HEK293 (cell line): ENCODE measurements at regions not wholly inside any gene's neighbourhood (a gene's known extent, or its start where the extent isn't known, plus 50 kb on each side); places are given as distances from the start of the nearest gene placed in this dataset.

Experiments used
- CTCF ChIA-PET: fragments of 350-600 bp; formaldehyde crosslinking; extraction: SDS; loops from one replicate; lab custom pipeline; 2021; ENCODE audit warnings: antibody characterized with exemption; lab: Yijun Ruan, JAX
- POLR2A ChIA-PET: fragments of 300-600 bp; formaldehyde crosslinking; extraction: SDS; loops from one replicate; lab custom pipeline; 2020; ENCODE audit warnings: antibody characterized with exemption, inconsistent platforms; lab: Yijun Ruan, JAX
- H3K27ac ChIP-seq: fragments of 200-500 bp; sonication (Bioruptor generic); 2 replicates; pipeline ENCODE4 v1.5.1; 2014; ENCODE audit warnings: low read depth, low read length, control low read depth, inconsistent platforms; ENCODE audit errors: extremely low read depth
- H3K36me3 ChIP-seq, 2 experiments: fragments of 200-500 bp in 1 of 2; sonication (Bioruptor generic) in 1 of 2; 1 replicate in 1 of 2; 2 replicates in 1 of 2; pipeline ENCODE4 v1.5.1; 2014 to 2017; ENCODE audit warnings: inconsistent platforms in 2 of 2, low read length in 2 of 2; ENCODE audit not compliant: control insufficient read depth in 2 of 2, insufficient read depth in 1 of 2
- H3K4me1 ChIP-seq: fragments of 200-500 bp; sonication (Bioruptor generic); 2 replicates; pipeline ENCODE4 v1.5.1; 2014; ENCODE audit warnings: mild to moderate bottlenecking, low read length, inconsistent platforms; ENCODE audit not compliant: control insufficient read depth, insufficient read depth
- H3K4me3 ChIP-seq: 2 replicates; pipeline ENCODE4 v1.5.1; 2011; ENCODE audit warnings: low read depth, mild to moderate bottlenecking, control low read depth, low read length, moderate library complexity
- H3K9me3 ChIP-seq: fragments of 200-500 bp; sonication (Bioruptor generic); 2 replicates; pipeline ENCODE4 v1.5.1; 2014; ENCODE audit warnings: low read depth, low read length, inconsistent platforms; ENCODE audit not compliant: control insufficient read depth, insufficient read depth
- GLI4 ChIP-seq: fragments of 450-650 bp; formaldehyde crosslinking; IDR thresholded peaks from 2 replicates; pipeline ENCODE4 v1.5.1; 2016; ENCODE audit warnings: missing biosample characterization, missing genetic modification characterization
- KLF8 ChIP-seq: fragments of 450-650 bp; formaldehyde crosslinking; IDR thresholded peaks from 2 replicates; pipeline ENCODE4 v1.5.1; 2016; ENCODE audit warnings: missing biosample characterization, missing genetic modification characterization
- TCF7L2 ChIP-seq: IDR thresholded peaks from 2 replicates; pipeline ENCODE4 v1.6.1; 2011; ENCODE audit warnings: low read depth, mild to moderate bottlenecking, inconsistent platforms, low read length, moderate library complexity, borderline replicate concordance
- ZBTB20 ChIP-seq: fragments of 450-650 bp; formaldehyde crosslinking; IDR thresholded peaks from 2 replicates; pipeline ENCODE4 v1.5.1; 2016; ENCODE audit warnings: missing biosample characterization, missing genetic modification characterization
- ZEB2 ChIP-seq: fragments of 450-650 bp; formaldehyde crosslinking; IDR thresholded peaks from 2 replicates; pipeline ENCODE4 v1.5.1; 2016; ENCODE audit warnings: missing biosample characterization, missing genetic modification characterization
- ZNF174 ChIP-seq: fragments of 450-650 bp; formaldehyde crosslinking; IDR thresholded peaks from 2 replicates; pipeline ENCODE4 v1.5.0; 2017; ENCODE audit warnings: missing biosample characterization, mild to moderate bottlenecking, missing genetic modification characterization
- ZNF214 ChIP-seq: fragments of 450-650 bp; formaldehyde crosslinking; IDR thresholded peaks from 2 replicates; pipeline ENCODE4 v1.5.1; 2017; ENCODE audit warnings: missing biosample characterization, mild to moderate bottlenecking, missing genetic modification characterization, borderline replicate concordance
- ZNF426 ChIP-seq: fragments of 450-650 bp; formaldehyde crosslinking; IDR thresholded peaks from 2 replicates; pipeline ENCODE4 v1.5.1; 2017; ENCODE audit warnings: missing biosample characterization, missing genetic modification characterization, mild to moderate bottlenecking, inconsistent platforms, moderate library complexity
- ZNF610 ChIP-seq: fragments of 450-650 bp; formaldehyde crosslinking; IDR thresholded peaks from 2 replicates; pipeline ENCODE4 v1.5.1; 2016; ENCODE audit warnings: missing biosample characterization, missing genetic modification characterization, borderline replicate concordance
- ZNF747 ChIP-seq: fragments of 450-650 bp; formaldehyde crosslinking; IDR thresholded peaks from 2 replicates; pipeline ENCODE4 v1.5.1; 2016; ENCODE audit warnings: missing biosample characterization, missing genetic modification characterization
- ZNF785 ChIP-seq: fragments of 450-650 bp; formaldehyde crosslinking; IDR thresholded peaks from 2 replicates; pipeline ENCODE4 v1.5.1; 2016; ENCODE audit warnings: missing biosample characterization, missing genetic modification characterization
- TF ChIP-seq, protein P1 (sequence below): fragments of 450-650 bp; formaldehyde crosslinking; IDR thresholded peaks from 2 replicates; pipeline ENCODE4 v1.5.1; 2016; ENCODE audit warnings: missing biosample characterization, missing genetic modification characterization
- TF ChIP-seq, protein P2 (sequence below): fragments of 450-650 bp; formaldehyde crosslinking; IDR thresholded peaks from 2 replicates; pipeline ENCODE4 v1.5.1; 2016; ENCODE audit warnings: missing biosample characterization, missing genetic modification characterization
- TF ChIP-seq, protein P3 (sequence below): fragments of 450-650 bp; formaldehyde crosslinking; IDR thresholded peaks from 2 replicates; pipeline ENCODE4 v1.5.0; 2017; ENCODE audit warnings: missing biosample characterization, missing genetic modification characterization, borderline replicate concordance
- TF ChIP-seq, protein P4 (sequence below): fragments of 450-650 bp; formaldehyde crosslinking; IDR thresholded peaks from 2 replicates; pipeline ENCODE4 v1.5.1; 2016; ENCODE audit warnings: missing biosample characterization, missing genetic modification characterization

DNA sequence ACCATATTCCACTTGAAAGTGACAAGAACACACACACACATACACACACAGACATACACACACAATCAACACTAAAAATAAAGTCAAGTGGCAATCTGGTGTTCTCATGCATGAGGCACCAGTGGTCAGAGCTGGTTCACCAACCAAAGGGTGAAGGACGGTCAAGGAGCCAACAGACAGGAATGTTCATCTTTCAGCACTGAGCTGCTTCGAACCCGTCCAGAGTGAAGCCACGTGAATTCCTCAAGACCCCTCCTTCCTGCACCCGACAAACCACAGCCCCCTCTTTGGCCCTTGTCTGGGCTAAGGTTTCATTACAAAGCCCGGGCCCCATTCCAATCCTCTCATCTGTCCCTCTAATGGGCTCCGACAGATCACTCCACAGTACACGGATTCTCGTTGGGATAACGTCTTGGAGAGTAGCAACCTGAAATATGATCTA lies 84.5 kb upstream of the SMIM23 start:
- Histone ChIP-seq H3K27ac (no peak overlapping the region), H3K36me3 (no peaks in the 10 kb centered on the region), H3K4me1 (no peaks in the 10 kb centered on the region), H3K4me3 (no peak overlapping the region), H3K9me3 (no peaks in the 10 kb centered on the region)
- ChIA-PET CTCF (no interaction called here), POLR2A (no interaction called here)
- TF ChIP-seq ZNF610 (tag by site-specific recombination) (no peak), ZNF785 (no peak), ZNF174 (tag by site-specific recombination) (no peak), ZNF214 (tag by site-specific recombination) (no peak)
- TF ChIP-seq, protein P1, sequence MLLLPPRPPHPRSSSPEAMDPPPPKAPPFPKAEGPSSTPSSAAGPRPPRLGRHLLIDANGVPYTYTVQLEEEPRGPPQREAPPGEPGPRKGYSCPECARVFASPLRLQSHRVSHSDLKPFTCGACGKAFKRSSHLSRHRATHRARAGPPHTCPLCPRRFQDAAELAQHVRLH (tag by site-specific recombination): no peak

DNA sequence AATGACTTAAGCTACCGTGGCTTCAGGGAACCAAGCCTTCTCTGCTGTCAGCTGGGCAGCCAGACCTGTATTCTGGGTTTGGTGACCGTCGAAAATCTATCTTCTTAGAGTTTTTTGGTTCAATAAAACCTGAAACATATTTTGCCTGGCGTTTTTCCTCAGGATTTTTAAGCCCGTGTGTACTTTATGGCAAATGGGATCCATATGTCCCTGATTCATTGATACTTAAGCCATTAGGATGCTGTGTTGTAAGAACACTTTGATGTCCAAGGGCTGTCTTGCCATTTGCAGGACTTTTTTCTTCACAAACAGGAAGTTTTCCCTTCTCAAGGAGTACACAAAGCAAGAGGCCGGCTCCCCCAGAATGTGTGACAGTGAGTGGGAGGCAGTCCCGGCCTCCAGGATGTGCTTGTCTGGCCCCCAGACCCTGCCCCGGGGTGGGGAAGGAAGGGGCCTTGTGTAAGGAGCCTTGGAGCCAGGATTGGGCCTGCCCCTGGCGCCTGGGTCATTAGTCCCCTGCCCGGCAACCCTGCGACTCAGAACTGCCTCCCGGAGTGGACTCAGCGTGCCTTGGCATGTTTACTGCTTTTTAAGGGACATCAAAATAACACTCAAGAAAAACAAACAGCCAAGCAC lies 83.4 kb upstream of the SMIM23 start:
- ChIA-PET CTCF (no interaction called here), POLR2A (no interaction called here)
- no peak overlapping the region for H3K4me3 ChIP-seq
- no peaks in the 10 kb centered on the region for H3K36me3 ChIP-seq
- TF ChIP-seq ZBTB20 (no peak), KLF8 (tag by site-specific recombination) (no peak)
- TF ChIP-seq, protein P2, sequence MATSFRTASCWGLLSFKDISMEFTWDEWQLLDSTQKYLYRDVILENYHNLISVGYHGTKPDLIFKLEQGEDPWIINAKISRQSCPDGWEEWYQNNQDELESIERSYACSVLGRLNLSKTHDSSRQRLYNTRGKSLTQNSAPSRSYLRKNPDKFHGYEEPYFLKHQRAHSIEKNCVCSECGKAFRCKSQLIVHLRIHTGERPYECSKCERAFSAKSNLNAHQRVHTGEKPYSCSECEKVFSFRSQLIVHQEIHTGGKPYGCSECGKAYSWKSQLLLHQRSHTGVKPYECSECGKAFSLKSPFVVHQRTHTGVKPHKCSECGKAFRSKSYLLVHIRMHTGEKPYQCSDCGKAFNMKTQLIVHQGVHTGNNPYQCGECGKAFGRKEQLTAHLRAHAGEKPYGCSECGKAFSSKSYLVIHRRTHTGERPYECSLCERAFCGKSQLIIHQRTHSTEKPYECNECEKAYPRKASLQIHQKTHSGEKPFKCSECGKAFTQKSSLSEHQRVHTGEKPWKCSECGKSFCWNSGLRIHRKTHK (tag by site-specific recombination): no peak
- no peaks in the 10 kb centered on the region for H3K4me1 ChIP-seq
- no peak overlapping the region for H3K27ac ChIP-seq
- H3K9me3 ChIP-seq: no peaks in the 10 kb centered on the region

DNA sequence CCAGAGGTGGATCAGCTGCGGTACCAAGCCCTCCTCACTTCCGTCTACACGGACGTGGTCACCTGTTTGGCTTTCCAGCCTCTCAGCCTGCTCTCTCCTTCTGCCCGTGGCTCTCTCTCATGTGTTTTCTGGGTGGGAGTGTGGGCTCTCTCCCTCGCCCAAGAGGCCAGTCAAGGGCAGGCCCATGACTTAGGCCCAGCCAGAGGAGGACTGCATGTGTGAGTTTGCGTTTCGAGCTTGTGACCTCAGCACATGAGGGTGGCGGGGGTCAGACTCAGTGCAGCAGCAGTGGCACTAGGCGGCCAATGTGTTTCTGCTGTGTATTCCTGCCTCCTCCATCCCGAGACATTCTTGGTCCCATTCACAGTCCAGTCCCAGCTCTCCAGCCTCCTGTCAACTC lies 82.5 kb upstream of the SMIM23 start:
- Histone ChIP-seq H3K9me3 (no peaks in the 10 kb centered on the region), H3K36me3 (no peaks in the 10 kb centered on the region), H3K4me1 (no peaks in the 10 kb centered on the region), H3K27ac (no peak overlapping the region), H3K4me3 (no peak overlapping the region)
- POLR2A ChIA-PET: no interaction called here
- TF ChIP-seq, protein P3, sequence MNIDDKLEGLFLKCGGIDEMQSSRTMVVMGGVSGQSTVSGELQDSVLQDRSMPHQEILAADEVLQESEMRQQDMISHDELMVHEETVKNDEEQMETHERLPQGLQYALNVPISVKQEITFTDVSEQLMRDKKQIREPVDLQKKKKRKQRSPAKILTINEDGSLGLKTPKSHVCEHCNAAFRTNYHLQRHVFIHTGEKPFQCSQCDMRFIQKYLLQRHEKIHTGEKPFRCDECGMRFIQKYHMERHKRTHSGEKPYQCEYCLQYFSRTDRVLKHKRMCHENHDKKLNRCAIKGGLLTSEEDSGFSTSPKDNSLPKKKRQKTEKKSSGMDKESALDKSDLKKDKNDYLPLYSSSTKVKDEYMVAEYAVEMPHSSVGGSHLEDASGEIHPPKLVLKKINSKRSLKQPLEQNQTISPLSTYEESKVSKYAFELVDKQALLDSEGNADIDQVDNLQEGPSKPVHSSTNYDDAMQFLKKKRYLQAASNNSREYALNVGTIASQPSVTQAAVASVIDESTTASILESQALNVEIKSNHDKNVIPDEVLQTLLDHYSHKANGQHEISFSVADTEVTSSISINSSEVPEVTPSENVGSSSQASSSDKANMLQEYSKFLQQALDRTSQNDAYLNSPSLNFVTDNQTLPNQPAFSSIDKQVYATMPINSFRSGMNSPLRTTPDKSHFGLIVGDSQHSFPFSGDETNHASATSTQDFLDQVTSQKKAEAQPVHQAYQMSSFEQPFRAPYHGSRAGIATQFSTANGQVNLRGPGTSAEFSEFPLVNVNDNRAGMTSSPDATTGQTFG (tag by site-specific recombination): no peak
- TF ChIP-seq TCF7L2: no peak
- TF ChIP-seq ZNF426 (tag by site-specific recombination): no peak
- no peak for TF ChIP-seq ZEB2
- no peak for TF ChIP-seq GLI4 (tag by site-specific recombination)
- TF ChIP-seq ZNF747: no peak
- TF ChIP-seq, protein P4, sequence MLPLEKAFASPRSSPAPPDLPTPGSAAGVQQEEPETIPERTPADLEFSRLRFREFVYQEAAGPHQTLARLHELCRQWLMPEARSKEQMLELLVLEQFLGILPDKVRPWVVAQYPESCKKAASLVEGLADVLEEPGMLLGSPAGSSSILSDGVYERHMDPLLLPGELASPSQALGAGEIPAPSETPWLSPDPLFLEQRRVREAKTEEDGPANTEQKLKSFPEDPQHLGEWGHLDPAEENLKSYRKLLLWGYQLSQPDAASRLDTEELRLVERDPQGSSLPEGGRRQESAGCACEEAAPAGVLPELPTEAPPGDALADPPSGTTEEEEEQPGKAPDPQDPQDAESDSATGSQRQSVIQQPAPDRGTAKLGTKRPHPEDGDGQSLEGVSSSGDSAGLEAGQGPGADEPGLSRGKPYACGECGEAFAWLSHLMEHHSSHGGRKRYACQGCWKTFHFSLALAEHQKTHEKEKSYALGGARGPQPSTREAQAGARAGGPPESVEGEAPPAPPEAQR (tag by site-specific recombination): no peak
- CTCF ChIA-PET: no interaction called here
